Neural crest cell (in vitro differentiated cells): ENCODE measurements at regions not wholly inside any gene's neighbourhood (a gene's known extent, or its start where the extent isn't known, plus 50 kb on each side); places are given as distances from the start of the nearest gene placed in this dataset.

ENCODE experiments used
- DNase-seq: peaks from one replicate; pipeline ENCODE4 v3.0.0; 2021; ENCODE audit warnings: low read depth, mixed read lengths, low spot score
- H3K27ac Mint-ChIP-seq: one replicate; pipeline ENCODE4 v1.8.0; 2021; ENCODE audit warnings: mild to moderate bottlenecking, mixed read lengths; ENCODE audit not compliant: unreplicated experiment
- H3K27me3 Mint-ChIP-seq: 2 replicates; pipeline ENCODE4 v1.8.0; 2021; ENCODE audit warnings: low read depth, mild to moderate bottlenecking, mixed read lengths
- H3K36me3 Mint-ChIP-seq: 2 replicates; pipeline ENCODE4 v1.8.0; 2021; ENCODE audit warnings: low read depth, mild to moderate bottlenecking, mixed read lengths
- H3K4me1 Mint-ChIP-seq: 2 replicates; pipeline ENCODE4 v1.8.0; 2021; ENCODE audit warnings: mixed read lengths
- H3K4me3 Mint-ChIP-seq: one replicate; pipeline ENCODE4 v1.8.0; 2021; ENCODE audit warnings: mild to moderate bottlenecking, mixed read lengths
- H3K9me3 Mint-ChIP-seq: 2 replicates; pipeline ENCODE4 v1.8.0; 2021; ENCODE audit warnings: mixed read lengths
- CTCF ChIP-seq: fragments of 200-600 bp; sonication (generic); conservative IDR thresholded peaks from 2 replicates; pipeline ENCODE4 v1.5.0; 2021; ENCODE audit warnings: antibody characterized with exemption, mild to moderate bottlenecking

GRCh38 chr16:85440744-85441143 lies 172.4 kb upstream of the GSE1 start:
- H3K27me3 Mint-ChIP-seq, result peaks cover 13% of the 10 kb centered on the region
- no peak overlapping the region for H3K4me3 Mint-ChIP-seq
- no peak for DNase-seq
- no peaks in the 10 kb centered on the region for H3K9me3 Mint-ChIP-seq
- peaks cover 25% of the 10 kb centered on the region for H3K4me1 Mint-ChIP-seq
- H3K36me3 Mint-ChIP-seq, result no peaks in the 10 kb centered on the region
- TF ChIP-seq CTCF, result no peak
- no peak overlapping the region for H3K27ac Mint-ChIP-seq

- peaks cover 21% of the 10 kb centered on the region for H3K4me1 Mint-ChIP-seq
- H3K36me3 Mint-ChIP-seq, result no peaks in the 10 kb centered on the region
- TF ChIP-seq CTCF, result no peak
- H3K27ac Mint-ChIP-seq, result no peak overlapping the region
- H3K27me3 Mint-ChIP-seq, result peaks cover 10% of the 10 kb centered on the region
- no peak overlapping the region for H3K4me3 Mint-ChIP-seq
- no peak for DNase-seq
- H3K9me3 Mint-ChIP-seq, result no peaks in the 10 kb centered on the region
Measured at GRCh38 chr16:85441189-85441889, 171.8 kb upstream of the GSE1 start.

- Mint-ChIP-seq H3K36me3 (no peaks in the 10 kb centered on the region), H3K27ac (peak overlapping the region; percentile 88), H3K4me3 (no peak overlapping the region), H3K9me3 (no peaks in the 10 kb centered on the region), H3K27me3 (peaks cover 14% of the 10 kb centered on the region), H3K4me1 (peaks cover 23% of the 10 kb centered on the region)
- TF ChIP-seq CTCF, result no peak
- no peak for DNase-seq
Measured at GRCh38 chr16:85441890-85442670, 171.0 kb upstream of the GSE1 start.

GRCh38 chr16:85443116-85443515 lies 170.0 kb upstream of the GSE1 start:
- H3K4me1 Mint-ChIP-seq, result peaks cover 16% of the 10 kb centered on the region
- no peak overlapping the region for H3K27ac Mint-ChIP-seq
- peaks cover 9% of the 10 kb centered on the region for H3K27me3 Mint-ChIP-seq
- H3K36me3 Mint-ChIP-seq, result no peaks in the 10 kb centered on the region
- no peaks in the 10 kb centered on the region for H3K9me3 Mint-ChIP-seq
- H3K4me3 Mint-ChIP-seq, result no peak overlapping the region
- DNase-seq, result no peak
- no peak for TF ChIP-seq CTCF

GRCh38 chr16:85443531-85443930 lies 169.6 kb upstream of the GSE1 start:
- H3K4me3 Mint-ChIP-seq, result no peak overlapping the region
- H3K27me3 Mint-ChIP-seq, result peaks cover 9% of the 10 kb centered on the region
- no peaks in the 10 kb centered on the region for H3K9me3 Mint-ChIP-seq

More at GRCh38 chr16:85443531-85443930, 169.6 kb upstream of the GSE1 start:
- no peak for DNase-seq
- no peaks in the 10 kb centered on the region for H3K36me3 Mint-ChIP-seq
- no peak overlapping the region for H3K27ac Mint-ChIP-seq
- H3K4me1 Mint-ChIP-seq, result peaks cover 14% of the 10 kb centered on the region
- TF ChIP-seq CTCF, result no peak
